Globus pallidus (tissue), 1 donor: ENCODE measurements at regions not wholly inside any gene's neighbourhood (a gene's known extent, or its start where the extent isn't known, plus 50 kb on each side); places are given as distances from the start of the nearest gene placed in this dataset.

Experiments
- DNase-seq: peaks from one replicate; pipeline ENCODE4 v3.0.0-alpha.2; 2015; ENCODE audit warnings: low spot score

- no peak for DNase-seq
These were observed 73.9 kb downstream of the WNT5A start for GRCh38 chr3:55413236-55413635.

GRCh38 chr3:55412545-55412944 lies 74.6 kb downstream of the WNT5A start:
- DNase-seq = no peak

GRCh38 chr3:55409806-55410205 lies 77.3 kb downstream of the WNT5A start:
- no peak for DNase-seq

GRCh38 chr3:55408193-55408826 lies 78.8 kb downstream of the WNT5A start:
- DNase-seq = no peak

GRCh38 chr3:55407426-55407820 lies 79.7 kb downstream of the WNT5A start:
- DNase-seq = no peak

- DNase-seq = no peak
These were observed 80.2 kb downstream of the WNT5A start for GRCh38 chr3:55406696-55407425.

- no peak for DNase-seq
These were observed 81.7 kb downstream of the WNT5A start for GRCh38 chr3:55405436-55405835.

- DNase-seq = no peak
These were observed 84.1 kb downstream of the WNT5A start for GRCh38 chr3:55402886-55403609.

GRCh38 chr3:55380561-55380960 lies 106.5 kb downstream of the WNT5A start:
- DNase-seq = no peak

GRCh38 chr3:55376753-55377347 lies 110.3 kb downstream of the WNT5A start:
- no peak for DNase-seq

- no peak for DNase-seq
These were observed 113.7 kb downstream of the WNT5A start for GRCh38 chr3:55373423-55373822.

- no peak for DNase-seq
These were observed 116.8 kb downstream of the WNT5A start for GRCh38 chr3:55370272-55370671.

- no peak for DNase-seq
These were observed 117.8 kb downstream of the WNT5A start for GRCh38 chr3:55369141-55369847.

GRCh38 chr3:55368366-55368765 lies 118.7 kb downstream of the WNT5A start:
- DNase-seq = no peak

GRCh38 chr3:55367384-55367783 lies 119.7 kb downstream of the WNT5A start:
- no peak for DNase-seq

GRCh38 chr3:55364421-55364820 lies 122.7 kb downstream of the WNT5A start:
- no peak for DNase-seq

- no peak for DNase-seq
These were observed 124.7 kb downstream of the WNT5A start for GRCh38 chr3:55362210-55362960.

- DNase-seq = peak; percentile 43
These were observed 129.3 kb downstream of the WNT5A start for GRCh38 chr3:55357796-55358195.

GRCh38 chr3:55352668-55353067 lies 134.4 kb downstream of the WNT5A start:
- DNase-seq = no peak

- no peak for DNase-seq
These were observed 137.3 kb downstream of the WNT5A start for GRCh38 chr3:55349851-55350250.
